HCT116 (cell line): ENCODE measurements at regions not wholly inside any gene's neighbourhood (a gene's known extent, or its start where the extent isn't known, plus 50 kb on each side); places are given as distances from the start of the nearest gene placed in this dataset.
A peak's percentile ranks its signal among the peaks of the same experiment; 100 is the strongest.

Source experiments
- ATAC-seq: fragments of 200-7000 bp; cut with Tn5 transposase; 2 replicates; pipeline ENCODE4 v1.9.1; 2020; ENCODE audit warnings: mild to moderate bottlenecking, moderate library complexity
- BruUV-seq: library from RNA; stranded (reverse); fragments of 400-500 nt; replicated peaks from 2 replicates; lab custom pipeline; 2021; lab: Mats Ljungman, UMichigan
- CTCF ChIA-PET: fragments of 300-600 bp; sonication (Branson Sonifier 250); formaldehyde crosslinking; loops from one replicate; lab custom pipeline; 2021; ENCODE audit warnings: antibody characterized with exemption; lab: Charles Lee
- POLR2A ChIA-PET: fragments of 300-600, 350-600 bp; sonication (Branson Sonifier 250); formaldehyde crosslinking; loops from one replicate; lab custom pipeline; 2021; ENCODE audit warnings: antibody characterized with exemption; lab: Charles Lee
- RAD21 ChIA-PET, 2 experiments: fragments of 300-600 bp; sonication (Branson Sonifier 250); formaldehyde crosslinking; loops; one replicate each; lab custom pipeline; 2023; ENCODE audit warnings: low total read pairs in 2 of 2; ENCODE audit not compliant: uncharacterized antibody in 2 of 2, unreplicated experiment in 2 of 2, low non-redundant PET in 1 of 2; lab: Charles Lee
- DNase-seq: peaks from one replicate; pipeline ENCODE4 v3.0.0-alpha.2; 2010; ENCODE audit warnings: low read depth, low spot score
- H2AFZ ChIP-seq: fragments of 200-600 bp; shearing (Covaris generic), sonication (generic); 2 replicates; pipeline ENCODE4 v1.6.1; 2017; ENCODE audit warnings: low read depth, mixed run types, mixed read lengths, antibody characterized with exemption, low read length; ENCODE audit not compliant: poor library complexity, severe bottlenecking
- H3K27ac ChIP-seq: 2 replicates; pipeline ENCODE4 v1.5.1; 2012; ENCODE audit warnings: low read depth, low read length
- H3K27me3 ChIP-seq: fragments of 200-600 bp; sonication (generic); 2 replicates; pipeline ENCODE4 v1.6.1; 2016; ENCODE audit warnings: mixed run types, low read length, mixed read lengths; ENCODE audit not compliant: insufficient read depth
- H3K36me3 ChIP-seq, 2 experiments: fragments of 200-500 bp in 1 of 2; fragments of 200-600 bp in 1 of 2; sonication (Bioruptor generic) in 1 of 2; sonication (generic) in 1 of 2; 2 replicates each; pipeline versions ENCODE4 v1.5.1 to v1.6.1; 2014 to 2016; ENCODE audit warnings: low read length in 2 of 2, inconsistent platforms in 1 of 2, mixed read lengths in 1 of 2, mixed run types in 1 of 2; ENCODE audit not compliant: insufficient read depth in 2 of 2, control insufficient read depth in 1 of 2
- H3K4me1 ChIP-seq, 2 experiments: fragments of 200-600 bp in 1 of 2; sonication (generic) in 1 of 2; 2 replicates each; pipeline versions ENCODE4 v1.5.1 to v1.6.1; 2012 to 2017; ENCODE audit warnings: low read length in 2 of 2, inconsistent platforms in 1 of 2, mild to moderate bottlenecking in 1 of 2, mixed read lengths in 1 of 2, mixed run types in 1 of 2, moderate library complexity in 1 of 2; ENCODE audit not compliant: insufficient read depth in 2 of 2, control insufficient read depth in 1 of 2
- H3K4me2 ChIP-seq: fragments of 200-600 bp; sonication (generic); 2 replicates; pipeline ENCODE4 v1.6.1; 2017; ENCODE audit warnings: mixed run types, low read length, mixed read lengths
- H3K4me3 ChIP-seq, 2 experiments: fragments of 200-600 bp in 1 of 2; sonication (generic) in 1 of 2; replicated peaks in 1 of 2; 2 replicates each; pipeline ENCODE4 v1.5.1; 2011 to 2016; ENCODE audit warnings: low read length in 2 of 2, control low read depth in 1 of 2, low read depth in 1 of 2, mild to moderate bottlenecking in 1 of 2, mixed read lengths in 1 of 2, mixed run types in 1 of 2
- H3K79me2 ChIP-seq: fragments of 200-600 bp; sonication (generic); 2 replicates; pipeline ENCODE4 v1.6.1; 2017; ENCODE audit warnings: mild to moderate bottlenecking, mixed run types, low read length, moderate library complexity, mixed read lengths; ENCODE audit not compliant: insufficient read depth
- H3K9ac ChIP-seq: fragments of 200-600 bp; sonication (generic); 2 replicates; pipeline ENCODE4 v1.6.1; 2016; ENCODE audit warnings: low read length, mixed read lengths
- H3K9me2 ChIP-seq: fragments of 200-600 bp; sonication (generic), shearing (Covaris generic); 2 replicates; pipeline ENCODE4 v1.6.1; 2017; ENCODE audit warnings: mixed run types, mild to moderate bottlenecking, moderate library complexity; ENCODE audit not compliant: insufficient read depth
- H3K9me3 ChIP-seq, 2 experiments: fragments of 200-500 bp in 1 of 2; fragments of 200-600 bp in 1 of 2; sonication (Bioruptor generic) in 1 of 2; sonication (generic) in 1 of 2; 2 replicates each; pipeline ENCODE4 v1.6.1; 2014 to 2017; ENCODE audit warnings: low read length in 2 of 2, mixed read lengths in 2 of 2, inconsistent platforms in 1 of 2, low read depth in 1 of 2, mild to moderate bottlenecking in 1 of 2, mixed run types in 1 of 2, moderate library complexity in 1 of 2; ENCODE audit not compliant: control insufficient read depth in 1 of 2, insufficient read depth in 1 of 2
- H4K20me1 ChIP-seq: fragments of 200-600 bp; sonication (generic), shearing (Covaris generic); 2 replicates; pipeline ENCODE4 v1.6.1; 2017; ENCODE audit warnings: mixed run types, mild to moderate bottlenecking, moderate library complexity; ENCODE audit not compliant: insufficient read depth
- ATF3 ChIP-seq: IDR thresholded peaks from 2 replicates; pipeline ENCODE4 v1.6.1; 2012
- CEBPB ChIP-seq: IDR thresholded peaks from 2 replicates; pipeline ENCODE4 v1.6.1; 2012; ENCODE audit warnings: low read depth
- CTCF ChIP-seq, 3 experiments: fragments of 200-600 bp in 1 of 3; sonication (generic) in 1 of 3; IDR thresholded peaks in 2 of 3; conservative IDR thresholded peaks in 1 of 3; 2 replicates each; pipeline ENCODE4 v1.5.1; 2012 to 2017; ENCODE audit warnings: low read depth in 2 of 3, low read length in 2 of 3, antibody characterized with exemption in 1 of 3, borderline replicate concordance in 1 of 3, control low read depth in 1 of 3, mild to moderate bottlenecking in 1 of 3, mixed read lengths in 1 of 3, mixed run types in 1 of 3, moderate library complexity in 1 of 3; ENCODE audit not compliant: insufficient read depth in 1 of 3
- EGR1 ChIP-seq: IDR thresholded peaks from 2 replicates; pipeline ENCODE4 v1.6.1; 2012; ENCODE audit warnings: low read depth
- ELF1 ChIP-seq: IDR thresholded peaks from 2 replicates; pipeline ENCODE4 v1.6.1; 2012; ENCODE audit warnings: low read depth, borderline replicate concordance
- EZH2 ChIP-seq: fragments of 200-600 bp; sonication (generic); IDR thresholded peaks from 2 replicates; pipeline ENCODE4 v1.6.1; 2017; ENCODE audit warnings: antibody characterized with exemption, mixed run types
- FOSL1 ChIP-seq: IDR thresholded peaks from 2 replicates; pipeline ENCODE4 v1.6.1; 2012; ENCODE audit warnings: low read depth
- RAD21 ChIP-seq: IDR thresholded peaks from 2 replicates; pipeline ENCODE4 v1.6.1; 2012; ENCODE audit warnings: low read depth, mild to moderate bottlenecking
- REST ChIP-seq: IDR thresholded peaks from 2 replicates; pipeline ENCODE4 v1.6.1; 2012; ENCODE audit warnings: low read depth
- SRF ChIP-seq: IDR thresholded peaks from 2 replicates; pipeline ENCODE4 v1.6.1; 2012; ENCODE audit warnings: low read depth
- ZFX ChIP-seq: fragments of 450-650 bp; IDR thresholded peaks from 2 replicates; pipeline ENCODE4 v1.6.1; 2017
- intact Hi-C: fragments of 100-400 bp; cut with micrococcal nuclease; formaldehyde crosslinking; loops from 2 replicates; pipeline ENCODE4 v1.10.0; 2022

GRCh38 chr14:54221971-54222370 lies 174.8 kb upstream of the CDKN3 start:
- Histone ChIP-seq H2AFZ (peak overlapping the region; percentile 20), H3K27me3 (no peaks in the 10 kb centered on the region), H3K4me2 (no peak overlapping the region), H3K9me3 (no peaks in the 10 kb centered on the region), H3K4me3 (no peak overlapping the region), H3K36me3 (no peaks in the 10 kb centered on the region), H3K79me2 (no peaks in the 10 kb centered on the region), H3K27ac (no peak overlapping the region), H3K9ac (no peak overlapping the region), H3K9me2 (no peaks in the 10 kb centered on the region), H3K4me1 (no peaks in the 10 kb centered on the region), H4K20me1 (no peaks in the 10 kb centered on the region)
- TF ChIP-seq EZH2 (no peak), ATF3 (no peak), REST (no peak), CTCF (IDR thresholded peaks at IDR 0.05 in 2 of 3, conservative IDR thresholded peaks at IDR 0.05 in 1 of 3; ENCODE audit: borderline replicate concordance in 1 of 3, insufficient read depth in 1 of 3, low read depth in 2 of 3, low read length in 2 of 3) (no peak), FOSL1 (no peak), SRF (no peak), ELF1 (no peak), ZFX (no peak), RAD21 (no peak), CEBPB (no peak), EGR1 (no peak)
- CTCF ChIA-PET: no interaction called here
- DNase-seq: no peak
- ATAC-seq: no peak
- intact Hi-C loops: no loop called here
- BruUV-seq: no TSS peak
- RAD21 ChIA-PET: no interaction called here
- POLR2A ChIA-PET: no interaction called here
